Hepatocyte (in vitro differentiated cells): ENCODE measurements at regions not wholly inside any gene's neighbourhood (a gene's known extent, or its start where the extent isn't known, plus 50 kb on each side); places are given as distances from the start of the nearest gene placed in this dataset.

Experiments
- DNase-seq: peaks from one replicate; pipeline ENCODE4 v3.0.0-alpha.2; 2016; ENCODE audit warnings: low spot score
- H2AFZ ChIP-seq: fragments of 200-600 bp; sonication (generic); 2 replicates; pipeline ENCODE4 v1.6.0; 2016; ENCODE audit warnings: antibody characterized with exemption, mild to moderate bottlenecking
- H3K27ac ChIP-seq: fragments of 200-600 bp; sonication (generic); 2 replicates; pipeline ENCODE4 v1.5.1; 2016; ENCODE audit warnings: mild to moderate bottlenecking
- H3K27me3 ChIP-seq: fragments of 200-600 bp; sonication (generic); 2 replicates; pipeline ENCODE4 v1.6.1; 2016
- H3K36me3 ChIP-seq: fragments of 200-600 bp; sonication (generic); replicated peaks from 2 replicates; pipeline ENCODE4 v1.5.1; 2016; ENCODE audit warnings: low read depth; ENCODE audit not compliant: insufficient read depth
- H3K4me1 ChIP-seq: fragments of 200-600 bp; sonication (generic); 2 replicates; pipeline ENCODE4 v1.5.1; 2016; ENCODE audit warnings: mild to moderate bottlenecking, moderate library complexity; ENCODE audit not compliant: insufficient read depth
- H3K4me2 ChIP-seq: fragments of 200-600 bp; sonication (generic); 2 replicates; pipeline ENCODE4 v1.6.0; 2016
- H3K4me3 ChIP-seq: fragments of 200-600 bp; sonication (generic); 2 replicates; pipeline ENCODE4 v1.5.1; 2016; ENCODE audit warnings: mild to moderate bottlenecking
- H3K79me2 ChIP-seq: fragments of 200-600 bp; sonication (generic); 2 replicates; pipeline ENCODE4 v1.6.0; 2017; ENCODE audit warnings: mild to moderate bottlenecking
- H3K9me2 ChIP-seq: fragments of 200-600 bp; sonication (generic); replicated peaks from 2 replicates; pipeline ENCODE4 v1.6.0; 2017; ENCODE audit warnings: mild to moderate bottlenecking; ENCODE audit not compliant: insufficient read depth
- H3K9me3 ChIP-seq: fragments of 200-600 bp; sonication (generic); 2 replicates; pipeline ENCODE4 v1.5.1; 2016; ENCODE audit warnings: low read depth, mild to moderate bottlenecking
- H4K20me1 ChIP-seq: fragments of 200-600 bp; sonication (generic); 2 replicates; pipeline ENCODE4 v1.6.0; 2016; ENCODE audit warnings: mild to moderate bottlenecking; ENCODE audit not compliant: insufficient read depth, poor library complexity, severe bottlenecking
- CTCF ChIP-seq: fragments of 200-600 bp; sonication (generic); IDR thresholded peaks from 2 replicates; pipeline ENCODE4 v1.5.1; 2016; ENCODE audit warnings: antibody characterized with exemption, mild to moderate bottlenecking; ENCODE audit not compliant: poor library complexity
- EZH2 ChIP-seq: fragments of 200-600 bp; sonication (generic); IDR thresholded peaks from 2 replicates; pipeline ENCODE4 v1.6.1; 2016; ENCODE audit warnings: antibody characterized with exemption, mild to moderate bottlenecking, borderline replicate concordance
- EZH2phosphoT487 ChIP-seq: fragments of 200-600 bp; sonication (generic); IDR thresholded peaks from one replicate; pipeline ENCODE4 v1.6.1; 2018; ENCODE audit warnings: antibody characterized with exemption, mild to moderate bottlenecking, low read depth, moderate library complexity; ENCODE audit not compliant: unreplicated experiment, severe bottlenecking
- WGBS: methylation state at CpG from one replicate; pipeline ENCODE4 v1.1.6; 2016; ENCODE audit warnings: low lambda C conversion rate; ENCODE audit errors: missing lambda C conversion rate; 5-methylcytosine and 5-hydroxymethylcytosine counted together

GRCh38 chr4:144507311-144508101 is 138.4 kb upstream of the HHIP start:
- Histone ChIP-seq H3K4me1 (no peaks in the 10 kb centered on the region), H3K4me2 (no peak overlapping the region), H3K9me3 (no peaks in the 10 kb centered on the region), H3K36me3 (no peaks in the 10 kb centered on the region), H2AFZ (no peak overlapping the region), H3K27ac (no peak overlapping the region), H3K9me2 (no peaks in the 10 kb centered on the region), H3K4me3 (no peak overlapping the region), H4K20me1 (no peaks in the 10 kb centered on the region), H3K79me2 (no peaks in the 10 kb centered on the region), H3K27me3 (no peaks in the 10 kb centered on the region)
- 72% methylated on average over 3 of the region's 3 CpGs for WGBS
- no peak for TF ChIP-seq EZH2phosphoT487
- DNase-seq: no peak

GRCh38 chr4:144509088-144510015 is 136.6 kb upstream of the HHIP start:
- WGBS: 70% methylated on average over 17 of the region's 17 CpGs
- H3K4me3 ChIP-seq: no peak overlapping the region
- H3K4me1 ChIP-seq: no peaks in the 10 kb centered on the region
- H2AFZ ChIP-seq: no peak overlapping the region
- DNase-seq: no peak
- no peaks in the 10 kb centered on the region for H3K27me3 ChIP-seq
- H3K9me2 ChIP-seq: no peaks in the 10 kb centered on the region
- no peaks in the 10 kb centered on the region for H3K36me3 ChIP-seq
- TF ChIP-seq EZH2phosphoT487 (no peak), CTCF (no peak), EZH2 (no peak)
- H3K79me2 ChIP-seq: no peaks in the 10 kb centered on the region
- H3K27ac ChIP-seq: no peak overlapping the region
- H3K9me3 ChIP-seq: no peaks in the 10 kb centered on the region
- no peaks in the 10 kb centered on the region for H4K20me1 ChIP-seq
- no peak overlapping the region for H3K4me2 ChIP-seq

- H4K20me1 ChIP-seq: no peaks in the 10 kb centered on the region
- H3K79me2 ChIP-seq: no peaks in the 10 kb centered on the region
- H3K27me3 ChIP-seq: no peaks in the 10 kb centered on the region
- no peaks in the 10 kb centered on the region for H3K9me3 ChIP-seq
- H3K27ac ChIP-seq: no peak overlapping the region
- H3K9me2 ChIP-seq: no peaks in the 10 kb centered on the region
- no peak overlapping the region for H3K4me3 ChIP-seq
- DNase-seq: no peak
- 73% methylated on average over 1 of the region's 1 CpG for WGBS
- no peak overlapping the region for H2AFZ ChIP-seq
- H3K36me3 ChIP-seq: no peaks in the 10 kb centered on the region
- no peak overlapping the region for H3K4me2 ChIP-seq
- peaks cover 7% of the 10 kb centered on the region for H3K4me1 ChIP-seq
- TF ChIP-seq CTCF: no peak
- no peak for TF ChIP-seq EZH2
- no peak for TF ChIP-seq EZH2phosphoT487
Measured at GRCh38 chr4:144514736-144515135, 131.2 kb upstream of the HHIP start.
